Ishikawa (cell line): ENCODE measurements at regions not wholly inside any gene's neighbourhood (a gene's known extent, or its start where the extent isn't known, plus 50 kb on each side); places are given as distances from the start of the nearest gene placed in this dataset.

Source experiments
- CEBPB ChIP-seq: IDR thresholded peaks from 2 replicates; pipeline ENCODE4 v1.6.1; 2012
- EGR1 ChIP-seq: IDR thresholded peaks from 2 replicates; pipeline ENCODE4 v1.6.1; 2012
- EP300 ChIP-seq: IDR thresholded peaks from 2 replicates; pipeline ENCODE4 v1.6.1; 2012; ENCODE audit warnings: borderline replicate concordance
- FOXM1 ChIP-seq: IDR thresholded peaks from 2 replicates; pipeline ENCODE4 v1.6.1; 2012; ENCODE audit warnings: low read depth, borderline replicate concordance
- RAD21 ChIP-seq: IDR thresholded peaks from 2 replicates; pipeline ENCODE4 v1.6.1; 2012; ENCODE audit warnings: low read depth
- TAF1 ChIP-seq: IDR thresholded peaks from 2 replicates; pipeline ENCODE4 v1.6.1; 2012; ENCODE audit warnings: low read depth, mild to moderate bottlenecking
- TCF12 ChIP-seq: IDR thresholded peaks from 2 replicates; pipeline ENCODE4 v1.6.1; 2012; ENCODE audit warnings: low read depth
- YY1 ChIP-seq: IDR thresholded peaks from 2 replicates; pipeline ENCODE4 v1.6.1; 2012; ENCODE audit warnings: low read depth
- TF ChIP-seq, protein P1 (sequence below): IDR thresholded peaks from 2 replicates; pipeline ENCODE4 v1.6.1; 2012; ENCODE audit warnings: low read depth, mild to moderate bottlenecking
- TF ChIP-seq, protein P2 (sequence below): IDR thresholded peaks from 2 replicates; pipeline ENCODE4 v1.6.1; 2012

DNA sequence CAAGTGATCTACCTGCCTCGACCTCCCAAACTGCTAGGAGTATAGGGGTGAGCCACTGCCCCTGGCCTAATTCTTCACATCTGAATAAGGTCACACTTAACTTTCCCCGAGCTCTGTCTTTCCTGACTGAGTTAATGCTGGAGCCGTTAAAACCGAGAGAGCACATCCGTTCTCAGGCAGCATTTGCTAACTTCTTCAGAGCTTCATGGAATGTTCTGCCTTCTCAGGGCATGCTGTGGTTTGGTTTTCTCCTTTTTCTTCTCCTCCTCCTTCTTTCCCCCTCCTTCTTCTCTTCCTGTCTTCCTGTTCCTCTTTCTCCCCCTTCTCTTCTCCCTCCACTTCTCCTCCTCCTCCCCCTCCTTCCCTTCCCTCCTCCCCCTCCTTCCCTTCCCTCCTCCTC, 119.9 kb downstream of the ASMT start:
- TF ChIP-seq TAF1: no peak
- TF ChIP-seq EP300: no peak
- TF ChIP-seq, protein P1, sequence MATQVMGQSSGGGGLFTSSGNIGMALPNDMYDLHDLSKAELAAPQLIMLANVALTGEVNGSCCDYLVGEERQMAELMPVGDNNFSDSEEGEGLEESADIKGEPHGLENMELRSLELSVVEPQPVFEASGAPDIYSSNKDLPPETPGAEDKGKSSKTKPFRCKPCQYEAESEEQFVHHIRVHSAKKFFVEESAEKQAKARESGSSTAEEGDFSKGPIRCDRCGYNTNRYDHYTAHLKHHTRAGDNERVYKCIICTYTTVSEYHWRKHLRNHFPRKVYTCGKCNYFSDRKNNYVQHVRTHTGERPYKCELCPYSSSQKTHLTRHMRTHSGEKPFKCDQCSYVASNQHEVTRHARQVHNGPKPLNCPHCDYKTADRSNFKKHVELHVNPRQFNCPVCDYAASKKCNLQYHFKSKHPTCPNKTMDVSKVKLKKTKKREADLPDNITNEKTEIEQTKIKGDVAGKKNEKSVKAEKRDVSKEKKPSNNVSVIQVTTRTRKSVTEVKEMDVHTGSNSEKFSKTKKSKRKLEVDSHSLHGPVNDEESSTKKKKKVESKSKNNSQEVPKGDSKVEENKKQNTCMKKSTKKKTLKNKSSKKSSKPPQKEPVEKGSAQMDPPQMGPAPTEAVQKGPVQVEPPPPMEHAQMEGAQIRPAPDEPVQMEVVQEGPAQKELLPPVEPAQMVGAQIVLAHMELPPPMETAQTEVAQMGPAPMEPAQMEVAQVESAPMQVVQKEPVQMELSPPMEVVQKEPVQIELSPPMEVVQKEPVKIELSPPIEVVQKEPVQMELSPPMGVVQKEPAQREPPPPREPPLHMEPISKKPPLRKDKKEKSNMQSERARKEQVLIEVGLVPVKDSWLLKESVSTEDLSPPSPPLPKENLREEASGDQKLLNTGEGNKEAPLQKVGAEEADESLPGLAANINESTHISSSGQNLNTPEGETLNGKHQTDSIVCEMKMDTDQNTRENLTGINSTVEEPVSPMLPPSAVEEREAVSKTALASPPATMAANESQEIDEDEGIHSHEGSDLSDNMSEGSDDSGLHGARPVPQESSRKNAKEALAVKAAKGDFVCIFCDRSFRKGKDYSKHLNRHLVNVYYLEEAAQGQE: no peak
- no peak for TF ChIP-seq EGR1
- TF ChIP-seq, protein P2, sequence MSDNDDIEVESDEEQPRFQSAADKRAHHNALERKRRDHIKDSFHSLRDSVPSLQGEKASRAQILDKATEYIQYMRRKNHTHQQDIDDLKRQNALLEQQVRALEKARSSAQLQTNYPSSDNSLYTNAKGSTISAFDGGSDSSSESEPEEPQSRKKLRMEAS: no peak
- no peak for TF ChIP-seq RAD21
- TF ChIP-seq TCF12: no peak
- no peak for TF ChIP-seq YY1
- TF ChIP-seq FOXM1: no peak
- TF ChIP-seq CEBPB: no peak
